HEK293T (cell line): ENCODE measurements at regions not wholly inside any gene's neighbourhood (a gene's known extent, or its start where the extent isn't known, plus 50 kb on each side); places are given as distances from the start of the nearest gene placed in this dataset.

Experiments
- BHLHE40 ChIP-seq: fragments of 450-650 bp; IDR thresholded peaks from 2 replicates; pipeline ENCODE4 v1.6.1; 2016; ENCODE audit warnings: mild to moderate bottlenecking, moderate library complexity, borderline replicate concordance
- ELF4 ChIP-seq: fragments of 450-650 bp; IDR thresholded peaks from 2 replicates; pipeline ENCODE4 v1.6.1; 2017; ENCODE audit warnings: antibody characterized with exemption
- FOXA1 ChIP-seq: fragments of 450-650 bp; IDR thresholded peaks from 2 replicates; pipeline ENCODE4 v1.6.1; 2016; ENCODE audit warnings: mild to moderate bottlenecking
- FOXM1 ChIP-seq: fragments of 450-650 bp; IDR thresholded peaks from 2 replicates; pipeline ENCODE4 v1.6.1; 2017; ENCODE audit warnings: mild to moderate bottlenecking, borderline replicate concordance
- HDGF ChIP-seq: fragments of 450-650 bp; IDR thresholded peaks from 2 replicates; pipeline ENCODE4 v1.6.1; 2017; ENCODE audit warnings: antibody characterized with exemption, borderline replicate concordance
- L3MBTL2 ChIP-seq: fragments of 450-650 bp; conservative IDR thresholded peaks from 2 replicates; pipeline ENCODE4 v1.6.1; 2016; ENCODE audit warnings: mild to moderate bottlenecking
- NFRKB ChIP-seq: fragments of 450-650 bp; IDR thresholded peaks from 2 replicates; pipeline ENCODE4 v1.6.1; 2016; ENCODE audit warnings: mild to moderate bottlenecking, moderate library complexity
- PKNOX1 ChIP-seq: fragments of 450-650 bp; IDR thresholded peaks from 2 replicates; pipeline ENCODE4 v1.6.1; 2016
- SP1 ChIP-seq: fragments of 450-650 bp; IDR thresholded peaks from 2 replicates; pipeline ENCODE4 v1.6.1; 2017
- SUZ12 ChIP-seq: fragments of 450-650 bp; IDR thresholded peaks from 2 replicates; pipeline ENCODE4 v1.6.1; 2016; ENCODE audit warnings: mild to moderate bottlenecking
- TARDBP ChIP-seq: fragments of 450-650 bp; IDR thresholded peaks from 2 replicates; pipeline ENCODE4 v1.6.1; 2016
- ZNF384 ChIP-seq: fragments of 450-650 bp; IDR thresholded peaks from 2 replicates; pipeline ENCODE4 v1.6.1; 2016

- no peak for TF ChIP-seq BHLHE40
- TF ChIP-seq TARDBP, result no peak
- no peak for TF ChIP-seq SUZ12
- TF ChIP-seq L3MBTL2, result no peak
- no peak for TF ChIP-seq ZNF384
- no peak for TF ChIP-seq HDGF
- TF ChIP-seq FOXM1, result no peak
- TF ChIP-seq SP1, result no peak
- no peak for TF ChIP-seq FOXA1
- TF ChIP-seq NFRKB, result no peak
- no peak for TF ChIP-seq ELF4
- TF ChIP-seq PKNOX1, result no peak
Observed at GRCh38 chr2:147098940-147099339, 745.9 kb upstream of the ACVR2A start.
